Right lobe of liver (tissue), 4 donors: ENCODE measurements at regions not wholly inside any gene's neighbourhood (a gene's known extent, or its start where the extent isn't known, plus 50 kb on each side); places are given as distances from the start of the nearest gene placed in this dataset.

Experiments
- POLR2A ChIP-seq: fragments of 450-650 bp; IDR thresholded peaks from one replicate; pipeline ENCODE4 v1.6.1; 2017; ENCODE audit warnings: antibody characterized with exemption, mild to moderate bottlenecking
- TF ChIP-seq, protein P1 (sequence below), 4 donors: fragments of 200-600 bp in 3 of 4; fragments of 450-650 bp in 1 of 4; IDR thresholded peaks; one replicate each; pipeline versions ENCODE4 v1.5.1 to v1.8.0; 2016 to 2022; ENCODE audit warnings: antibody characterized with exemption in 4 of 4, mild to moderate bottlenecking in 2 of 4
- donor health status: DM: no; HTN: no; CAD: no.
- donor health status: DM: no; HTN: no; CAD: no.
- donor health status: DM: no; HTN: yes; CAD: no.

DNA sequence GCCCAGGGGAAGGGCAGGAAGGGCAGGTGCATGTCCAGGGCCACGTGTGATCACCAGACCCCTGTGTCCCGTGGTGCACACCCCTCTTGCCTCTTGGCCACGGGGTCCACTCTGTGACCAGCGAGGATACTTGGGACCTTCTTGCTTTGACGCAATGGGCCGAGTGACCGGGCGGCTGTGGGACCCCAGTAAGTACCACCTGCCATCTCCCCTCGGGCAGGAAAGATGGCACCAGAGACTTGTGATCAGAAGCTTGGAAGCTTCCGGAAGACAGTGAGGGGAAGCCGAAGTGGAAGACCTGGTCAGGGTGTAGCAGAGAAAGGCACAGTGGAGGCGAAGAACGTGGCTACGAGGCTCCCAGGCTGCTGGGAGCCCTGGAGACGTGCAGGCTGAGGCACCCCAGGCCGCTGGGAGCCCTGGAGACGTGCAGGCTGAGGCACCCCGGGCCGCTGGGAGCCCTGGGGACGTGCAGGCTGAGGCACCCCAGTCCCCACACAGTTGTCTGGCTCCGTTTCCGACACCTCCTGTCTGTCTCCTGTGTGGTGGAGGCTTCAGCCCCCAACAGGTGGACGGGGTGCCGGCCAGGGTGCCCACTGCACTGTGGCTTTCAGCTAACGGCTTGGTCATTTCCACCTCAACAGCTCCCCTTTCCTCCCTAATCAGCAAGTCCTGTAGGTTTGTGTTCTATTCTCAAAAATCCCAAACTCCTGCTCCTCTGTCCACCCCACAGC lies 663.5 kb downstream of the BRD1 start:
- TF ChIP-seq, protein P1, sequence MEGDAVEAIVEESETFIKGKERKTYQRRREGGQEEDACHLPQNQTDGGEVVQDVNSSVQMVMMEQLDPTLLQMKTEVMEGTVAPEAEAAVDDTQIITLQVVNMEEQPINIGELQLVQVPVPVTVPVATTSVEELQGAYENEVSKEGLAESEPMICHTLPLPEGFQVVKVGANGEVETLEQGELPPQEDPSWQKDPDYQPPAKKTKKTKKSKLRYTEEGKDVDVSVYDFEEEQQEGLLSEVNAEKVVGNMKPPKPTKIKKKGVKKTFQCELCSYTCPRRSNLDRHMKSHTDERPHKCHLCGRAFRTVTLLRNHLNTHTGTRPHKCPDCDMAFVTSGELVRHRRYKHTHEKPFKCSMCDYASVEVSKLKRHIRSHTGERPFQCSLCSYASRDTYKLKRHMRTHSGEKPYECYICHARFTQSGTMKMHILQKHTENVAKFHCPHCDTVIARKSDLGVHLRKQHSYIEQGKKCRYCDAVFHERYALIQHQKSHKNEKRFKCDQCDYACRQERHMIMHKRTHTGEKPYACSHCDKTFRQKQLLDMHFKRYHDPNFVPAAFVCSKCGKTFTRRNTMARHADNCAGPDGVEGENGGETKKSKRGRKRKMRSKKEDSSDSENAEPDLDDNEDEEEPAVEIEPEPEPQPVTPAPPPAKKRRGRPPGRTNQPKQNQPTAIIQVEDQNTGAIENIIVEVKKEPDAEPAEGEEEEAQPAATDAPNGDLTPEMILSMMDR (IDR thresholded peaks at IDR 0.05), result no peak
- no peak for TF ChIP-seq POLR2A
